Spleen (tissue), 11 donors: ENCODE measurements at regions not wholly inside any gene's neighbourhood (a gene's known extent, or its start where the extent isn't known, plus 50 kb on each side); places are given as distances from the start of the nearest gene placed in this dataset.

Source experiments
- DNase-seq: peaks from one replicate; pipeline ENCODE4 v3.0.0-alpha.2; 2020
- H3K27ac ChIP-seq, 8 donors: fragments of 200-600 bp; sonication (generic) in 7 of 8; 1 replicate in 4 of 8; 2 replicates in 4 of 8; pipeline versions ENCODE4 v1.5.0 to v1.8.0; 2016 to 2021; ENCODE audit warnings: inconsistent platforms in 4 of 8, mild to moderate bottlenecking in 4 of 8, moderate library complexity in 1 of 8
- H3K27me3 ChIP-seq, 7 donors: fragments of 200-600 bp; sonication (generic) in 6 of 7; replicated peaks in 1 of 7; 1 replicate in 4 of 7; 2 replicates in 3 of 7; pipeline versions ENCODE4 v1.5.0 to v1.8.0; 2016 to 2021; ENCODE audit warnings: inconsistent platforms in 3 of 7, mild to moderate bottlenecking in 1 of 7
- H3K36me3 ChIP-seq, 6 donors: fragments of 200-600 bp; sonication (generic) in 5 of 6; 1 replicate in 4 of 6; 2 replicates in 2 of 6; pipeline versions ENCODE4 v1.5.0 to v1.8.0; 2016 to 2021; ENCODE audit warnings: inconsistent platforms in 2 of 6
- H3K4me1 ChIP-seq, 6 donors: fragments of 200-600 bp; sonication (generic) in 5 of 6; 1 replicate in 3 of 6; 2 replicates in 3 of 6; pipeline versions ENCODE4 v1.5.0 to v1.8.0; 2016 to 2021; ENCODE audit warnings: inconsistent platforms in 3 of 6
- H3K4me3 ChIP-seq, 8 donors: fragments of 200-600 bp; sonication (generic) in 7 of 8; 1 replicate in 4 of 8; 2 replicates in 4 of 8; pipeline versions ENCODE4 v1.5.0 to v1.8.0; 2016 to 2021; ENCODE audit warnings: inconsistent platforms in 4 of 8, mild to moderate bottlenecking in 4 of 8, moderate library complexity in 2 of 8
- H3K9me3 ChIP-seq, 8 donors: fragments of 200-600 bp; sonication (generic) in 7 of 8; 1 replicate in 4 of 8; 2 replicates in 4 of 8; pipeline versions ENCODE4 v1.5.0 to v1.8.0; 2016 to 2021; ENCODE audit warnings: inconsistent platforms in 4 of 8
- CTCF ChIP-seq, 11 experiments: fragments of 200-600 bp in 7 of 11; fragments of 450-650 bp in 4 of 11; sonication (generic) in 4 of 11; IDR thresholded peaks in 8 of 11; conservative IDR thresholded peaks in 3 of 11; 1 replicate in 7 of 11; 2 replicates in 4 of 11; pipeline versions ENCODE4 v1.4.0 to v1.8.0; 2016 to 2021; ENCODE audit warnings: antibody characterized with exemption in 11 of 11, inconsistent platforms in 4 of 11, mild to moderate bottlenecking in 1 of 11
- POLR2A ChIP-seq, 3 donors: fragments of 450-650 bp; IDR thresholded peaks; one replicate each; pipeline ENCODE4 v1.5.1; 2017; ENCODE audit warnings: antibody characterized with exemption in 3 of 3, mild to moderate bottlenecking in 1 of 3
- POLR2AphosphoS5 ChIP-seq, 3 donors: sonication (generic); formaldehyde crosslinking; IDR thresholded peaks; one replicate each; pipeline ENCODE4 v1.5.1; 2017; ENCODE audit warnings: antibody characterized with exemption in 3 of 3
- WGBS, 5 donors: extraction: QIAGEN DNeasy Blood & Tissue Kit in 3 of 5; methylation state at CpG; one replicate each; pipeline versions ENCODE4 v1.1.5 to v1.1.7; 2013 to 2018; 5-methylcytosine and 5-hydroxymethylcytosine counted together
- intact Hi-C: fragments of 100-400 bp; cut with DNase I; formaldehyde crosslinking; loops from one replicate; pipeline ENCODE4 v1.15.0; 2023; ENCODE audit warnings: low total_unique reads
- donor health status: healthy with polysubstance abuse.
- donor health status: DM: no; HTN: no; CAD: no; lungs with moderate emphysema.
- donor health status: DM: no; HTN: no; CAD: no.
- donor health status: Bipolar disorder and iron deficiency.
- donor health status: healthy.
- donor health status: DM: no; HTN: no; CAD: no.
- donor health status: DM: yes; HTN: yes; CAD: no.

GRCh38 chr3:5055357-5056110 is 66.6 kb upstream of the ARL8B start:
- intact Hi-C loops = loop anchor here (5.0 to 10.0 kb wide), 2 partner anchors 343 to 401 kb away; no protein-coding TSS in a partner anchor
- H3K4me1 ChIP-seq = peaks cover 11 to 54% (median 33%) of the 10 kb centered on the region in 6 donors
- H3K9me3 ChIP-seq = no peaks in the 10 kb centered on the region
- no peaks in the 10 kb centered on the region for H3K27me3 ChIP-seq
- H3K36me3 ChIP-seq = no peaks in the 10 kb centered on the region
- H3K27ac ChIP-seq = peak overlapping the region in 6 of 8 donors; percentile 14 to 68 (median 55)
- TF ChIP-seq CTCF (IDR thresholded peaks at IDR 0.05 in 8 of 11, conservative IDR thresholded peaks at IDR 0.05 in 3 of 11) = no peak
- no peak for TF ChIP-seq POLR2AphosphoS5 (IDR thresholded peaks at IDR 0.05)
- TF ChIP-seq POLR2A (IDR thresholded peaks at IDR 0.05) = no peak
- DNase-seq = no peak
- WGBS, 5 donors = 40 to 57% (median 52%) methylated on average over 6 of the region's 6 CpGs
- no peak overlapping the region for H3K4me3 ChIP-seq

DNA sequence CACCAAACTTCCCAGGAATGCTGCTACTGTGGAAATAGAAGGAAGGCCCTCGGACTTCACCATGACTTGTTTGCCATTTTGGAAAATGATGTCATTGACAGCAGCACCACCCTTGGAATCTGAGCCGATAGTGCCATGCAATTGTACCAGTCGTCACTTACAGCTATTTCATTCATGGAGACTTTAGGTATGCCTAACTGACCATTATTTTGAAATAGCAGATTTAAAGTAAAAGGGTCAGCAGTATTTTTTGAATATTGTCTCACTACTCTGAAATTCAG is 66.0 kb upstream of the ARL8B start:
- Histone ChIP-seq H3K4me3 (no peak overlapping the region), H3K27me3 (no peaks in the 10 kb centered on the region), H3K27ac (peak overlapping the region in 6 of 8 donors; percentile 7 to 68 (median 55)), H3K9me3 (no peaks in the 10 kb centered on the region), H3K4me1 (peaks cover 11 to 54% (median 33%) of the 10 kb centered on the region in 6 donors), H3K36me3 (no peaks in the 10 kb centered on the region)
- WGBS, 5 donors = 83 to 94% (median 87%) methylated on average over 3 of the region's 3 CpGs
- intact Hi-C loops = loop anchor here (5.0 to 10.0 kb wide), 2 partner anchors 344 to 401 kb away; no protein-coding TSS in a partner anchor
- TF ChIP-seq CTCF (IDR thresholded peaks at IDR 0.05 in 8 of 11, conservative IDR thresholded peaks at IDR 0.05 in 3 of 11) (no peak), POLR2A (IDR thresholded peaks at IDR 0.05) (no peak), POLR2AphosphoS5 (IDR thresholded peaks at IDR 0.05) (no peak)
- DNase-seq = no peak

GRCh38 chr3:5057272-5057671 is 64.8 kb upstream of the ARL8B start:
- WGBS, 5 donors = 60 to 72% (median 67%) methylated on average over 6 of the region's 6 CpGs
- H3K27ac ChIP-seq = peak overlapping the region in 2 of 8 donors; percentile 18 to 26
- H3K36me3 ChIP-seq = no peaks in the 10 kb centered on the region
- DNase-seq = no peak
- H3K27me3 ChIP-seq = peaks cover 0 to 4% (median 0%) of the 10 kb centered on the region in 7 donors
- H3K9me3 ChIP-seq = no peaks in the 10 kb centered on the region
- intact Hi-C loops = loop anchor here (5.0 to 10.0 kb wide), 2 partner anchors 345 to 402 kb away; no protein-coding TSS in a partner anchor
- H3K4me1 ChIP-seq = peaks cover 11 to 54% (median 33%) of the 10 kb centered on the region in 6 donors
- TF ChIP-seq POLR2AphosphoS5 (IDR thresholded peaks at IDR 0.05) (no peak), CTCF (IDR thresholded peaks at IDR 0.05 in 8 of 11, conservative IDR thresholded peaks at IDR 0.05 in 3 of 11) (no peak), POLR2A (IDR thresholded peaks at IDR 0.05) (no peak)
- no peak overlapping the region for H3K4me3 ChIP-seq

GRCh38 chr3:5057857-5058324 is 64.2 kb upstream of the ARL8B start:
- Histone ChIP-seq H3K4me3 (no peak overlapping the region), H3K36me3 (no peaks in the 10 kb centered on the region), H3K27me3 (peaks cover 0 to 4% (median 0%) of the 10 kb centered on the region in 7 donors), H3K4me1 (peaks cover 11 to 54% (median 33%) of the 10 kb centered on the region in 6 donors), H3K9me3 (no peaks in the 10 kb centered on the region), H3K27ac (peak overlapping the region in 2 of 8 donors; percentile 18 to 26)
- peak in 1 of 3 donors; percentile 31 for TF ChIP-seq POLR2AphosphoS5 (IDR thresholded peaks at IDR 0.05)
- peak; percentile 52 to 89 (median 80) for TF ChIP-seq CTCF (IDR thresholded peaks at IDR 0.05 in 8 of 11, conservative IDR thresholded peaks at IDR 0.05 in 3 of 11)
- no peak for TF ChIP-seq POLR2A (IDR thresholded peaks at IDR 0.05)
- WGBS, 5 donors = 31 to 45% (median 35%) methylated on average over 7 of the region's 7 CpGs
- DNase-seq = peak; percentile 84
- intact Hi-C loops = loop anchor here (5.0 to 10.0 kb wide), 2 partner anchors 346 to 403 kb away; no protein-coding TSS in a partner anchor
